Kidney (tissue), 13 donors: ENCODE measurements at regions not wholly inside any gene's neighbourhood (a gene's known extent, or its start where the extent isn't known, plus 50 kb on each side); places are given as distances from the start of the nearest gene placed in this dataset.

Experiments
- DNase-seq, 5 donors: peaks; one replicate each; pipeline ENCODE4 v3.0.0-alpha.2; 2013 to 2020
- FAIRE-seq: peaks from 2 replicates; lab custom pipeline; 2012; peaks lifted over from hg19 to GRCh38; lab: Jason Lieb, UNC
- H3K27ac ChIP-seq, 2 donors: one replicate each; pipeline ENCODE4 v1.7.0; 2013; ENCODE audit warnings: low read depth in 2 of 2, low read length in 2 of 2, inconsistent platforms in 1 of 2
- H3K27me3 ChIP-seq: one replicate; pipeline ENCODE4 v1.7.1; 2013; ENCODE audit warnings: low read length, inconsistent platforms; ENCODE audit not compliant: control insufficient read depth, insufficient read depth
- H3K36me3 ChIP-seq, 3 donors: one replicate each; pipeline versions ENCODE4 v1.7.0 to v1.7.1; 2013; ENCODE audit warnings: low read length in 3 of 3, control low read depth in 1 of 3, inconsistent platforms in 1 of 3; ENCODE audit not compliant: insufficient read depth in 3 of 3, control insufficient read depth in 2 of 3
- H3K4me1 ChIP-seq, 3 donors: one replicate each; pipeline versions ENCODE4 v1.7.0 to v1.7.1; 2013; ENCODE audit warnings: low read length in 3 of 3, inconsistent platforms in 1 of 3, low read depth in 1 of 3; ENCODE audit not compliant: control insufficient read depth in 2 of 3, insufficient read depth in 2 of 3
- H3K4me3 ChIP-seq, 3 donors: one replicate each; pipeline versions ENCODE4 v1.7.0 to v1.8.1; 2013; ENCODE audit warnings: low read length in 3 of 3, control low read depth in 1 of 3, inconsistent platforms in 1 of 3
- H3K9ac ChIP-seq, 3 donors: one replicate each; pipeline versions ENCODE4 v1.7.0 to v1.7.1; 2013; ENCODE audit warnings: low read length in 3 of 3, control low read depth in 1 of 3, inconsistent platforms in 1 of 3
- H3K9me3 ChIP-seq, 3 donors: one replicate each; pipeline versions ENCODE4 v1.7.0 to v1.7.1; 2013; ENCODE audit warnings: low read length in 3 of 3, control low read depth in 1 of 3, inconsistent platforms in 1 of 3; ENCODE audit not compliant: control insufficient read depth in 2 of 3, insufficient read depth in 1 of 3
- CTCF ChIP-seq: IDR thresholded peaks from 3 replicates; pipeline ENCODE4 v1.5.1; 2012; ENCODE audit warnings: mild to moderate bottlenecking, moderate library complexity, borderline replicate concordance; ENCODE audit not compliant: insufficient read depth; ENCODE audit errors: extremely low read depth
- intact Hi-C: fragments of 100-400 bp; cut with DNase I; formaldehyde crosslinking; loops from one replicate; pipeline ENCODE4 v1.11.1; 2022
- donor health status: control.
- donor health status: control.
- donor health status: control.
- donor health status: control.
- donor health status: control.
- donor health status: DM: yes; HTN: yes; CAD: no.
- donor health status: Normal renal cell carcinoma (clear cell type).

GRCh38 chr6:170180671-170181337 is 110.1 kb downstream of the DLL1 start:
- Histone ChIP-seq H3K9me3 (no peaks in the 10 kb centered on the region), H3K4me1 (no peaks in the 10 kb centered on the region), H3K36me3 (no peaks in the 10 kb centered on the region), H3K4me3 (no peak overlapping the region), H3K9ac (no peak overlapping the region), H3K27me3 (no peaks in the 10 kb centered on the region), H3K27ac (no peak overlapping the region)
- TF ChIP-seq CTCF = no peak
- DNase-seq = no peak
- no peak for FAIRE-seq
- intact Hi-C loops = no loop called here

- Histone ChIP-seq H3K4me1 (no peaks in the 10 kb centered on the region), H3K27ac (no peak overlapping the region), H3K27me3 (no peaks in the 10 kb centered on the region), H3K9ac (no peak overlapping the region), H3K4me3 (no peak overlapping the region), H3K36me3 (no peaks in the 10 kb centered on the region), H3K9me3 (no peaks in the 10 kb centered on the region)
- peak in 1 of 5 donors; percentile 58 for DNase-seq
- FAIRE-seq = no peak
- intact Hi-C loops = no loop called here
- TF ChIP-seq CTCF = no peak
Measured at GRCh38 chr6:170179616-170180324, 111.1 kb downstream of the DLL1 start.

- no peak overlapping the region for H3K9ac ChIP-seq
- no peak overlapping the region for H3K27ac ChIP-seq
- no peaks in the 10 kb centered on the region for H3K4me1 ChIP-seq
- TF ChIP-seq CTCF = no peak
- intact Hi-C loops = no loop called here
- H3K36me3 ChIP-seq = no peaks in the 10 kb centered on the region
- no peaks in the 10 kb centered on the region for H3K9me3 ChIP-seq
- DNase-seq (peak in 3 of 5 donors; percentile 8 to 66 (median 37)), FAIRE-seq (no peak)
- H3K4me3 ChIP-seq = no peak overlapping the region
- H3K27me3 ChIP-seq = no peaks in the 10 kb centered on the region
Measured at GRCh38 chr6:170178561-170179477, 112.1 kb downstream of the DLL1 start.
